GM21717 (cell line): ENCODE measurements at regions not wholly inside any gene's neighbourhood (a gene's known extent, or its start where the extent isn't known, plus 50 kb on each side); places are given as distances from the start of the nearest gene placed in this dataset.
"Not testable (repeated sequence)": the region's sequence is repeated elsewhere in the genome, so short reads cannot be mapped to it uniquely, and the experiment has no call there.

Experiments used
- ATAC-seq: cut with Tn5 transposase; IDR thresholded peaks from one replicate; pipeline ENCODE4 v1.9.1; 2021; ENCODE audit warnings: mild to moderate bottlenecking, moderate library complexity; ENCODE audit not compliant: unreplicated experiment

DNA sequence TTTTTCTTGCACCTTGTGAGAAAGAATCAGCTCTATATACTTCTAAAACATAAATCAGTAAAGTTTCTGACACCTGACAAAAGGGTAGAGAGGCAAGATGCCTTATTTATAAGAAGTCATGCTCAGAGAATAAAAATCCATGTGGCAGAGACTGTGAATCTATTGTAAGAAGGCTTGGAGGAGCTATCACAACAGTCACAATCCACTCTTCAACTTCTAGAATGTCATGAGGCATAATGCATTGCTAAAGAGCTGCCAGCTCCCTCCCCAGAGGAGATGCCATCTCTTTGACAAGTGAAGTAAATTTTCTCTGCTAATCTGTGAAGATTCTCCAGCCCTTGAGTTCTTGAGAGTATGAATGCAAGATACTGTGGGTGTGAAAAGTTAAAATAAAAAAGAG, 971.2 kb upstream of the IGFBP7 start:
- no peak for ATAC-seq

DNA sequence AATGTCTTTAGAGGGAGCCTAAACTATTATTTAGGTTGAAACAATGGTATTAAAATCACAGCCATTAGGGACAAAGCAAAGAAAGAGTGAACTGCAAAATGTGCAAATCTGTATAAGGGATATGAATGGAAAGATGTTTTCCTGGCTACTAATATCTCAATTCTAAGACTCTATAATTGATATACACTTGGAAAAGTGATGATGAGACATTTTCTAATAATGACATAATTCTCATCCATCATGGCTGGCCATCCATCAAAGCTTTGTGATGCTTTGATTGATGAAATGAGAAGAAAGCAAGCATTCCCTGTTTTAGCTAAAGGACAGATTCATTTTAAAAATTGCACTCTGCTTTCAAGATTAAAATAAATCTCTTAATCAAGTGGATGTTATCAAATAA, 965.5 kb upstream of the IGFBP7 start:
- ATAC-seq: no peak

DNA sequence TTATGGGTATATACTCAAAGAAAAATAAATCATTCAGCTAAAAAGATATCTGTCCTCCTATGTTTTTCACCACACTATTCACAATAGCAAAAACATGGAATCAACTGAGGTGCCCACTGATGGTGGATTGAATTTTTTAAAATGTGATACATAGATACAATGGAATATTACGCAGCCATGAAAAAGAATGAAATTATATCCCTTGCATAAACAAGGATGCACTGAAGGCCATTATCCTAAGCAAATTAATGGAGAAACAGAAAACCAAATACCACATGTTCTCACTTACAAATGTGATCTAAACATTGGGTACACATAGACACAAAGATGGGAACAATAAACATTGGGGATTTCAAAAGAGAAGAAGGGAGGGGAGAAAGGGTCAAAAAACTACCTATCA, 964.2 kb upstream of the IGFBP7 start:
- no peak for ATAC-seq

DNA sequence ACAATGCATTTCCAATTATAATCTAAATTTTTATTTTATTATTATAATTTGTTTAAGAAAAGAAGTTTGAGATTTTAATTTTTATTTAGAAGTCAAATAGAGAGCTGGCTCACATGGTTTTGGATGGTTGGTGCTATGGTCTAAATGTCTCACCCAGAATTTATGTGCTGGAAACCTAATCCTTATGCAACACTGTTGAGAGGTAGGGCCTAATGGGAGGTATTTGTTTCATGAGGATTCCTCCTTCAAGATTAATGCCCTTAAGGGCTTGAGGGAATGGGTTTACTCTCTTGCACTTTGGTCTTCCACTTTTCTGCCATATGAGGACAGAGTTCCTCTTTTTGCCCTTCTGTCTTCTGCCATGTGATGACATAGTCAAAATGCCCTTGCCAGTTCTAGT, 960.5 kb upstream of the IGFBP7 start:
- ATAC-seq: no peak

DNA sequence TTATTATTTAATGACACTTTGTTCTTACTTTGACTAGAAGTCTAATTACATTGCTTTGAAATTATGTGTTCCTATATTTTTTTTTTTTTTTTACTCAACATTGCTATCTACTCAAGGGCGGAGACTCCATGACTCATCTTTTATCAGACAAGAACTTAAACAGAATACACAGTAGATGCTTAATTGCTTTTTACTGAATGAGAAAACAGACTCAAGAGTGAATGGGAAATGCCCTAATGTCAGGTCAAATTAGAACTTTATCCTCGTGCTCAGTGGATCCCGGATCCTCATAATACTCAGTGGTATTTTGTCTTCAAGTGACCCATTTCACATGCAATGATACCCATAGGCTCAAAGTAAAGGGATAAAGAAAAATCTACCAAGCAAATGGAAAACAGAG, 954.5 kb upstream of the IGFBP7 start:
- ATAC-seq: no peak

DNA sequence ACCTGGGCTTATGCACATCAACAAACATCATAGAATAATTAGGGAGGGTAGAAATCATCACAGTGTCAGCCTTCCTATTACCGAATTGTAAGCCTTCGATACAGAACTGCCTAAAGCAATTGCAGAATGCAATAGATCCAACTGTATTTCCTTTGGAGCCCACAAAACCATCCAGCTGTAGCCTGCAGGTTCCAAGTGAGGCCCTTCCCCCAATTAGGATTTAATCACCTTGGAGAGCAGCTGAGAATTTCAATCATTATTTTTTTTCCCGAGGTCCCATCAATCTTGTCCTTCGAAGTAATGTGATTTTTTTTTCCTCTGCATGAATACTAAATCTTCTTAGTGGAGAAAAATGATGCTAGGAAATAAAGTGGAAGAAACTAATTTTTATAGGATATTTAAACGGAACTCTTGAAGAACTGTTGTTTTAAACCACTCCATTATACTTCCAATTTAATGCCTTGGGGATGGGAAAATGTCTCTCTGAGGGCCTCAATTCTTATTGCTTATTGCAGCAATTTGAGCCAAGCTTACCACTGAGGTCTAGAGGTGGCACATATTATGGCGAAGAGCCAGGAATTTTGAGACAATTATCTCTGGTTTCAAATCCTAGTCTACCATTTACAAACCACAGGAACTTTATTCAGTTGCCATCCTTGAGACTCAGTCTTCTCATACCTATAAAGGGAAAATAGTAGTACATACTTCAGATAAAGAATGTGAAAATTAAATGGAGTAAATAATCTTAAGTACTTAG, 953.4 kb upstream of the IGFBP7 start:
- no peak for ATAC-seq

DNA sequence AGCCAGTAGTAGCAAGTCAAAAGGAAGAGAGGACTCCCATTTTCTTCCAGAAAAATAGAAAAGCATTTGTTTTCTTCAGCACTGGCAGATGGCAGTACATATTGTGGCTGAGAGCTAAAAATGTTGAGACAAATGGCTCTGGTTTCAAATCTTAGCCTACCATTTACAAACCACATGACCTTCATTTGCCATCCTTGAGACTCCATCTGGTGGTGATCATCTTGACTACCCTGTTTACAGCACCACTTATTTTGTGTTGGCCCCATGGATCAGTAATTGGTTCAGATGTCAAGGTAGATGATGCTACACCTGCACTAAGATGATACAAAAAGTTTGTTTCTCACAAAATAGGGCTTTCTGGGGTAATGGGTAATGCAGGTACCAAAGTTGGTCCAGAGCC, 951.8 kb upstream of the IGFBP7 start:
- no peak for ATAC-seq

DNA sequence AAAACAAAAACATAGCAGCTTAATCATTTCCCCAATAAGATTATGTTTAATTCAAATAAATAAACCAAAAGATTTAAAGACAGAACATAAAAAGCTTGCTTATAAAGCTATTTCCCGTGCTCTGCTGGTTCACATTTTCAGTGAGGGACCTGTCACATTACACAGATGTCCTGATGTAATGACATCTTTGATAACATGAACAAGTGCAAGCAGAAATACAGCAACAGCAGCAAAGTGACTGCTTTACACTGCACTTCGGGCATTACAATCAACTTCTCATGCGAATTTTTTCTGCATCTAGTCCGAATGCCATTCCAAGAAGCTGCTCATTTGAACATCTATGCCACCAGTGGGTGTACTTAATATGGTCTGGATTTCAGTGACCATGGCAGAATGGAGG, 940.3 kb upstream of the IGFBP7 start:
- no peak for ATAC-seq

DNA sequence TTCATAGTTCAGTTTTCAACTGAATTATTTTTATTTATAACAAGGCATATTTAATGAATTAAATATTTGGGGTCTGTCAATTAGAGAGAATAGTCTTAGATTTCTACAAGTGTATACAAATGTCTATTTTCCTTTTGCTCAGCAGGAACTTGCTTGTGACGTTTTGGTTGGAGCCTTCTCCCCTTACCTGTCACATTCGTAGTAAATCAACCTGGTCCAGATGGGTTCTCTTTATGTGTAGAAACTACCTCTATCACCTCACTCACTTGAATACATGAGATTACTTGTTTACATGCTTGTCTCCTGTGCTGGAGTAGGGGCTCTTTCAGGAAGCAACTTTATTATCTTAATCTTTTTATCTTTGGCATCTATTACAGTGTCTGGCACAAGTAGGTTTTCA, 938.3 kb upstream of the IGFBP7 start:
- no peak for ATAC-seq

DNA sequence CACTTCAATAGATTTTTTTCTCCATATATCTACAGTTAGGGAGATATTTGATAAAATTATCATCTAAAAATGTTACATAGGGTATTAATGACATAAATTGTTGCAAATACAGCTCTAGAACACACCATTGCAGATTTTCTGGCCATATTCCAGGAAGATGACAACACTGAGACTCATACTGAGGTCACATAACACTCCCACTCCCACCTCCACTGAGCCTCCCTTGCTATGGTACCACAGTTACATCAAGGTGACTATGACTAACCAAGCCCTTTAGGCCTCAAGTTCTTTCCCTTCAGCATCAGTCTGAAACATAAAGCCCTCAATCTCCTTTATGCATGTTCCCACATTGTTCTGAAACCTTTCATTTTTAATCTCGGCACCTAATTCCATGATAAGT, 932.0 kb upstream of the IGFBP7 start:
- no peak for ATAC-seq

DNA sequence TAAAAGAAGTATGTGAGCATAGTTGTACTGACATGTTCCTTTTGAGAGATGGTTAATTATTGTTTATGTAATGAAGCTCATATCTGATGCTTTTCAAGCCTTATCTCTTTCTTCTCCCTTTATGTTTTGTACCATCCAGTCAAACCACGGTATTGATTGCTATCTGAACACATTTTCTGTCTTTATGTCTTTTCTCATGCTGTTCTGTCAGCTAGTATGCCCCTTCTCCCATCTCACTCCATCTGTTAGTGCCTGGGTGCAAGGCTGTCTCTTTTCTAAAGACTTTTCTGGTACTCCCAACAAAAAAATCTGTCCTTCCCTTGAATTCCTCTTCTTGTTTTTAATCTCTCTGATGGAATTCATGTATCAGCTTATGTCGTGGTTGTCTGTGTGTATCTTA, 883.8 kb upstream of the IGFBP7 start:
- ATAC-seq: no peak

DNA sequence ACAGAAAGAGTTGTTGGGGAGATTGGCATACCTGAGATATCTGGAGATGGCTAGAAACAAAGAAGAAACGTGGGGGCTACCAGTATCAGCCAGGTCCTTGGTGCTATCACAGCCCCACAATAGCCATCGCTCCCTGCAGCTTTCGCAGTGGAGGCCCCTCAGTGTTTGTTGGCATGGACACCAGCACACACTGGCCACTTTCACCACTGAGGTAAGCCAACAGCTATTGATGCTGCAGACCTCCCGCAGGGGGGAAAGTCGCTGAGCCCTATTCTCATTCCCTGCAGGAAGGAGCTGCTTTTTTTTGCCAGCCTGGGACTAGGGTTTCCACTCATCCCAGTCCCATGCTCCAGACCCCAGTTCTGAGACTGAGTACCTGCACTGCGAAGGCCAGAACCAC, 879.2 kb upstream of the IGFBP7 start:
- ATAC-seq: no peak

DNA sequence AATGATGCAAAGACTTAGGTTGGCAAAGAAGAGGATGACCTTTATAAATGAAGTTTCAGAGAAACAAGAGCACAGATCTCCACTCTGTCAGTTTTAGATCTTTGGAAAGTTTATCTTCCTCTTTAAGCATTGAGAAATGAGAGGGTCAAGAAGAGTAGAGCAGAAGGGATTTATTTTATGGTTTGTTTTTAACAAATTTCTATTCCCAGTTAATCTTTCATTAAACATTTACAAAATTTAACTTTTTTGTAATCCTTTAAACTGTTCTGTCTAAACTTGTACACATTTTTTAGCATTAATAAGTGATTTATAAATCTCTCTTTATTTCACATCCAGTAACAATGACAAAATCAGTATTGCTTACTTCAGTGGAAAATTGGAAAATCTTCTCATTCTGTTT, 875.0 kb upstream of the IGFBP7 start:
- no peak for ATAC-seq

DNA sequence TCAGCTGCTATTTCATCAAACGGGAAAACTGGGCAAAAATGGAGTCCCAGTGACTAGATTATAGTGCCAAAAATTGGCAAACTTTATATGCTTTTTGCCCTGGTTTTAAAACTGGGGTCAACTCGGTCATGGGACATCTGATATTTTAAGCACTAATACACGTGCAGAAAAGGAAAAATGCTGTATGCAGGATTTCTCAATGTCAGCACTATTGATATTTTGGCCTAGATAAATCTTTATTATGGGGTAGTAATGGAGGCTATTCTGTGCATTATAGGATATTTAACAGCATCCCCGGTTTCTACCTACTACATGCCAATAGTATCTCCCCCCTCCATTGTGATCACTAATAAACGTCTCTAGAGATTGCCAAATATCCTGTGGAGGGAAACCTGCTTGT, 870.9 kb upstream of the IGFBP7 start:
- ATAC-seq: no peak

DNA sequence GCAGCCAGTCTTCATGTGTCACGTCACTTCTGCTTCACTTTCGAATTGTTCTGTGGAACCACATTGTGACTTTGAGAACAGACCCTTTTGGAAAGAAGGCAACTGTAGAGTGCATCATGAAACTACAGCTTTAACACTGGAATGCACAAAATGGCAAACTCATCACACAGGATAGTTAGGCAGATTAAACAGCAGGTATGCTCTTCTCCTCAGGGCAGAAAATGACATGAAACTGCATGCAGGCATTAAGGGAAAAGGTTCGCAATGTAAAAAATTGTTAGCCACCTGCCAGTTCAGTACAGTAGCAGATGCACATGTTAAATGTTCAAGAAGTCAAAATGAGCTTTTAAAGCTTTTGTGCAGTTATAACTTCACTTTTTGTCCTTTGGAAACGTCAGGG, 864.6 kb upstream of the IGFBP7 start:
- no peak for ATAC-seq

DNA sequence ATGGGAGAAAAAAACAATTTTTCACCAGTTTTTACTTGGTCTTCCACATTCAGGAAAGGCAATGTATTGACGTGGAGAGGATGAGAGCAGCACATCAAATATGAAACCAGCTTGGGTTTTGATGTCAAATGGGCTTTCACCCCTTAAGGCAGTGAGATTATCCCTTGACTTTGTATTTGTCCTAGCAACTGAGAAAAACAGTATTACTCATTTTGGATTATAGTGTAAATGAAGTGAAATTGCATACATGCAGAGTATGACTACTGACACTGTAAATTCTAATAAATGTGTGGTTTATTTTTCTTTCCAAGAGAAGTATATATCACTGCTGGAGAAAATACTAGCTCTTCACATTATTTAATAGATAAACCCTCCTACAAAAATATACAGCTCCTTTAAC, 863.6 kb upstream of the IGFBP7 start:
- no peak for ATAC-seq

DNA sequence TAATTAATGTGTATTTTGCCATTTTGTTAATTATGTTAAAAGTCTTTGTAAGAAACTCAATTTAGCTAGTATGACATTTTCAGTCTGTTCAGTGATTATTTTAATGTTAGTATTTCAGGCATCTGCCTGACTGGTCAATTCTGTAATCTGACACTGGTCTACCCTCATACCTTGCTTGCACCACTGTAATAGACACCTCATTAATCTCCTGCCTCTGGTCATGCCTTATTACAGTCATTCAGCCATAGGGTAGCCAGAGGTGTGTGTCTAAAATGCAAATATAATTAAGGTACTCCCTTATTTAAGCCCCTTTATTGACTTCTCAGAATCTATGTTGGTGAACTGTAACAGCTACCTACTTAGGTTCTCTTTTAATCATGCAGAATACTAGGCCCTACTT, 861.1 kb upstream of the IGFBP7 start:
- no peak for ATAC-seq

DNA sequence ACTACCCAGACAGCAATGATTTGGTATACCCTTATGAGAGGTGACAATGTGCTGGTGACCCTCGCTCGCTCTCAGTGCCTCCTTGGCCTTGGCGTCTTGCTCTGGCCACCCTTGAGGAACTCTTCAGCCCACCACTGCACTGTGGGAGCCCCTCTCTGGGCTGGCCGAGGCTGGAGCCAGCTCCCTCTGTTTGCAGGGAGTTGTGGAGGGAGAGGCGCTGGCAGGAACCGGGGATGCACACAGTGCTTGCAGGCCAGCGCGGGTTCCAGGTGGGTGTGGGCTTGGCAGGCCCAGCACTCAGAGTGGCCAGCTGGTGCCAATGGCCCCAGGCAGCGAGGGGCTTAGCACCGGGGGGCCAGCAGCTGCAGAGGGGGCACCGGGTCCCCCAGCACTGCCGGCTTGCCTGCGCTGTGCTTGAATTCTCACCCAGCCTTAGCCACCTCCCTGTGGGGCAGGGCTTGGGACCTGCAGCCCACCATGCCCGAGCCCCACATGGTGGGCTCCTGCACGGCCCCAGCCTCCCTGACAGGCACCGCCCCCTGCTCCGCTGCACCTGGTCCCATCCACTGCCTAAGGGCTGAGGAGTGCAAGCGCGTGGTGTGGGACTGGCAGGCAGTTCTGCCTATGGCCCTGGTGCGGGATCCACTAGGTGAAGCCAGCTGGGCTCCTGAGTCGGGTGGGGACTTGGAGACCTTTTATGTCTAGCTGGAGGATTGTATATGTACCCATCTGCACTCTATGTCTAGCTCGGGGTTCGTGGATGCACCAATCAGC, 857.0 kb upstream of the IGFBP7 start:
- no peak for ATAC-seq

DNA sequence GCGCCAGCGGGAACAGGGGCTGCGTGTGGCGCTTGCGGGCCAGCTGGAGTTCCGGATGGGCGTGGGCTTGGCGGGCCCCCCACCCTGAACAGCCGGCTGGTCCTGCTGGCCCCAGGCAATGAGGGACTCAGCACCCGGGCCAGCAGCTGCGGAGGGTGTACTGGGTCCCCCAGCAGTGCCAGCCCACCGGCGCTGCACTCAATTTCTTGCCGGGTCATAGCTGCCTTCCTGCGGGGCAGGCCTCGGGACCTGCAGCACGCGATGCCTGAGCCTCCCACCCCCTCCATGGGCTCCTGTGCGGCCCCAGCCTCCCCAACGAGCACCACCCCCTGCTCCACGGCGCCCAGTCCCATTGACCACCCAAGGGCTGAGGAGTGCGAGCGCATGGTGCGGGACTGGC, 855.2 kb upstream of the IGFBP7 start:
- ATAC-seq: not testable (repeated sequence)

DNA sequence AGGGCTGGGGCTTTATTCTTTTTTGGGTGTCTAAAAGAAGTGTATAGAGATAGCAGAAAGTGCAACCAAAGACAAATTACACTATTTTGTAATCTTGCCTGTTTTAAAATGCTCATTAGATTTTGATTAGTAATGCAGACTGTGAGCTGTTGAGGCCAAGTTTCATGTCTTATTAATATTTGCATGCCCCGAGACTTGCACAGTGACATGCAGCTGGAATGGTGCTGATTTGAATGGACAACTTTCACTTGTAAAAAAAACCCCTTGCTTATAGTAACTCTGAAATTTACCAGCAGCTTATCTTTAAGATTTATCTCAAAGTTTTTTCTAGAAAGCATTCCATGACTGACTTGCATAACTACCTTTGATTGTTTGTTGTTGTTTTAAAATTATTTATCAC, 835.1 kb upstream of the IGFBP7 start:
- ATAC-seq: peak; percentile 71

DNA sequence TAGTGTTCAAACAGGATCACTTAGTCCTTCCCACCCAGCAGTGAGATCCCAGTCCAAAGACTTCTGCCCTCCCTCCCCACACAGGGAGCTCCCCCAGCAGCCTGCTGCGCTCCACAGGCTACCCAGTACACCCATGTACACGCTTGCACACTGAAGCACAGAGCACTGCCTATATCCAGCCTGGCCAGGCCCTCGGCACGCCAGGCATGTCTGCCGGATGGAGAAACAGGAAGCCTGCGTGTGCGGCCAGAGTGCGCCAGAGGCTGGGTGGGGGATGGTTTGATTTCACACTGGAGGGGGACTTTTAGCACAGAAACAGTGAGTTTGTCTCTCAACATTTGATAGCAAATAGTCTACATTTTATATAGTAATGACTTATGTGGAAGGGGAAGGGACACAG, 833.5 kb upstream of the IGFBP7 start:
- peak; percentile 61 for ATAC-seq

DNA sequence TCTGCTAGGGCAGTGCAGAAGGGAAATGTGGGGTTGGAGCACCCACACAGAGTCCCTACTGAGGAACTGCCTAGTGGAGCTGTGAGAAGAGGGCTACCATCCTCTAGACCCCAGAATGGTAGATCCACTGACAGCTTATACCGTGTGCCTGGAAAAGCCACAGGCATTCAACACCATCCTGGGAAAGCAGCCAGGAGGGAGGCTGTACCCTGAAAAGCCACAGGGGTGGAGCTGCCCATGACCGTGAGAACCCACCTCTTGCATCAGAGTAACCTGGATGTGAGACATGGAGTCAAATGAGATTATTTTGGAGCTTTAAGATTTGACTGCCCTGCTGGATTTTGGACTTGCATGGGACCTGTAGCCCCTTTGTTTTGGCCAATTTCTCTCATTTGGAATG, 827.1 kb upstream of the IGFBP7 start:
- ATAC-seq: not testable (repeated sequence)

DNA sequence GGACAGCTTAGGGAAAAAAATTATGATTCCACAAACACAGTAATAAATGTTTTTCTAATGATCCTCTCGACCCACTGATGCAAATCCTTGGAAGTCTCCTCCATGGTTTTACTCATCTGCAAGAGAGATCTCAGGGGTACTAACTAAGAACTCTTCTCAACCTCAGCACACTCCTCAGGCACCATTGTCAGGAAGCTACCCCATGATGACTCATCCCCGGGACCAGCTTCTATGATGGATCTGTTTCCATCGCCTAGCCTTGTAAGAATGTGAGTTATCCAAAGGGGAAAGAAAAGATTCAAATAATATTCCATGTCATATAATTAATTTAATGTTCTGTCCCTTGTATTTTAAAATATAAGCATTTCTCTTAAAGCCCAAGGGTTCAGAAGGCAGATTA, 816.1 kb upstream of the IGFBP7 start:
- no peak for ATAC-seq
